ENCODE measurements at regions not wholly inside any gene's neighbourhood (a gene's known extent, or its start where the extent isn't known, plus 50 kb on each side); places are given as distances from the start of the nearest gene placed in this dataset.

DNA sequence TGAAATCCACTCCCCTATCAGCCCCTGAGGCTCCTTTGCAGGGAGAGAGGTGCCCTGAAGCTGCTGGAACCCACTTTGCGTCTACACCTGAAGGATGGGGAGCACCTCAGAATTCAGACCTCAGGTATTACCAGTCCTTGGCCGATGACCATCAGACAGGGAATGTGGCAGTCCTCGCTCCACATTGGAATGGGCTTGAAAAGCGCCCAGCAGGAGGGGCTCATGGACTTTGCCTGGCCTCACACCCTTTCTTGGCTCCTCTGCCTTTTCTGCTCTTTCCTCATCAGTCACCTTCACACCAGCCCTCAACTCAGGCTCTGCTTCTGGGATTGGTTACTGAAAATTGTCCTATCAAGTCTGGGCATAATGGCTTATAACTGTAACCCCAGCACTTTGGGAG, 83.9 kb downstream of the BARX1 start:
- peaks cover 6% of the 10 kb centered on the region for H3K27me3 Mint-ChIP-seq
- no peak overlapping the region for H3K27ac Mint-ChIP-seq
- CTCF ChIA-PET = no interaction called here
- no peak for DNase-seq
- intact Hi-C loops (cut with DNase I, micrococcal nuclease) = no loop called here
- no peak for ATAC-seq
- H3K9me3 Mint-ChIP-seq (ENCODE audit: low read depth) = peaks cover 18% of the 10 kb centered on the region
- no peaks in the 10 kb centered on the region for H3K36me3 Mint-ChIP-seq (ENCODE audit: low read depth)
- H3K4me3 Mint-ChIP-seq = no peak overlapping the region
- H3K4me1 Mint-ChIP-seq = no peaks in the 10 kb centered on the region
- POLR2A ChIA-PET = no interaction called here

DNA sequence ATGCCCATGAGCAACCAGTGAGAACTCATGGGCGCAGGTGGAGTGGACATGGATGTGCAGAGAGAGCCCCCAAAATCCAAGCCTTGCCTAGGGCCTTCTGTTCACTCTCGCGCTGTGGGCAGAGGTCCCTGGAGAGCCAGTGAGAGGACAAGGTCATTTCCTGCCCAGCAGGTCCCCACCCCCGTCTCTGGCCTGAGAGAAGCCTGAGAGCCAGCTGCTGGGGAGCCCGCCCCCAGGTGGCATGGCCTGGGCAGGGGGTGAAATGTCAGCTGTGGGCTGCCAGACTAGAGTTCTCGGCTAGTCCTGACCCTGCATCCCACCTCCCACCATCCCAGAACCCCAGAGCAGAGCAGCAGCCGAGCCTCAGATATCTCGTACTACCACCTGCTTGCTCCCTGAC, 85.3 kb downstream of the BARX1 start:
- peaks cover 6% of the 10 kb centered on the region for H3K27me3 Mint-ChIP-seq
- no peak overlapping the region for H3K4me3 Mint-ChIP-seq
- H3K4me1 Mint-ChIP-seq = no peaks in the 10 kb centered on the region
- intact Hi-C loops (cut with DNase I, micrococcal nuclease) = no loop called here
- H3K36me3 Mint-ChIP-seq (ENCODE audit: low read depth) = no peaks in the 10 kb centered on the region
- ChIA-PET CTCF (no interaction called here), POLR2A (no interaction called here)
- DNase-seq (no peak), ATAC-seq (no peak)
- peaks cover 9% of the 10 kb centered on the region for H3K9me3 Mint-ChIP-seq (ENCODE audit: low read depth)
- H3K27ac Mint-ChIP-seq = no peak overlapping the region

DNA sequence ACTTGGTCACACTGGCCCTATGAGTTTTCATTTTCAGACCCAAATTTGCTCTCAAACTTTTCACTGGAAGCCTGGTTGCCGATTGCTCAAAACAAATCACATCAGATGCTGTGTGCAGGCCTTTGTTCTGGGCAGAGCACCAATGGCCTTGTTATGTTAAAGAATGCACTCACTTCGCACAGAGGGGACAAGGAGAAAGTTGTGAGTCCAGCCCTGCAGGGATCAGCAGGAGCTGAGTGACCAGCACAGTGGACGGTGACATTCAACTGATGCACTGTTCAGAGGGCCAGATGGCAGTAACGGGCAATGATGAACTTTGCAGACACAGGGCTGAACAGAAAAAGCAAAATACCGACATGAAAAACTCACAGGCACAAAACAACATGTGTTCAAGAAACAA, 86.1 kb downstream of the BARX1 start:
- Mint-ChIP-seq H3K4me1 (no peaks in the 10 kb centered on the region), H3K9me3 (ENCODE audit: low read depth) (peaks cover 6% of the 10 kb centered on the region), H3K27ac (no peak overlapping the region), H3K36me3 (ENCODE audit: low read depth) (no peaks in the 10 kb centered on the region), H3K27me3 (peaks cover 6% of the 10 kb centered on the region), H3K4me3 (no peak overlapping the region)
- DNase-seq (no peak), ATAC-seq (no peak)
- intact Hi-C loops (cut with DNase I, micrococcal nuclease) = no loop called here
- ChIA-PET CTCF (no interaction called here), POLR2A (no interaction called here)

DNA sequence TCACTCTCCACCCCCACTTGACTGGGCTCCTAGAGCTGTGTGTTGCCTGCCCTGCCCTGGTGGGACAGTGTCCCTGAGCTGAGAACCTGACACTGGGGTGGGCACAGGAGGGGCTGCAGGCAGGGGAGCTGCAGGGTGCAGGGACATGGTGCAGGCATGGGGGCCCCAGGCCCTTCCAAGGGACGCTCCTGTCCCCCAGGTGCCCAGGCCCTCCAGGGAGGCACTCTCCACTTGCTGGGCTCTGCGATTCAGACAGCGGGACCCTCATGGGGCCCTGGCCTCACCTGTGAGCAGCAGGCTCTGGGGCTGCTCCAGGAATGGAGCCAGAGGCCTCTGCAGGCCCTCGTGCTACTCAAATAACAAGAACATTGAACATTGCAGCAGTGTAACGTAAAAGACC, 89.4 kb downstream of the BARX1 start:
- intact Hi-C loops (cut with DNase I, micrococcal nuclease) = no loop called here
- no peaks in the 10 kb centered on the region for H3K9me3 Mint-ChIP-seq (ENCODE audit: low read depth)
- DNase-seq = no peak

DNA sequence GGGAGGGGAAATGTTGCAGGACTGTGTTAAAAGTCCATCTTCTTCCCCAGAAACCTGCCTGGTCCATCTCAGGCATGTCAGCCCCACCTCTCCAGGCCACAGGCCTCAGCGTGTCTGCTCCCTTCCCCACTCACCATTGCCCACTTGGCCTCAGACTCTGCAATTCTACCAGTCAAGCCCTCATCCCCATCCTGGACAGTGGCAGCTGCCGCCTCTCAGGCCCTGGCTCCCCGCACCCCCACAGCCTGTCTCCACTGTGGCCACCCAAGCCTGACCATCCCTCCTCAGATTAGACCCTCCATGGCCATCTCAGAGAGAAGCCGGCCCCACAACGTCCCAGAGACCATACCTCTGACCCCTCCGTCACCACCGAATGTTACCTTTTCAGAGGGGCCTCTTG, 89.9 kb downstream of the BARX1 start:
- ChIA-PET POLR2A (no interaction called here), CTCF (no interaction called here)
- DNase-seq (no peak), ATAC-seq (no peak)
- H3K36me3 Mint-ChIP-seq (ENCODE audit: low read depth) = no peaks in the 10 kb centered on the region
- no peak overlapping the region for H3K4me3 Mint-ChIP-seq
- no peaks in the 10 kb centered on the region for H3K4me1 Mint-ChIP-seq
- intact Hi-C loops (cut with DNase I, micrococcal nuclease) = no loop called here
- H3K9me3 Mint-ChIP-seq (ENCODE audit: low read depth) = no peaks in the 10 kb centered on the region
- H3K27ac Mint-ChIP-seq = no peak overlapping the region
- H3K27me3 Mint-ChIP-seq = peaks cover 10% of the 10 kb centered on the region

More for the DNA sequence above, 89.4 kb downstream of the BARX1 start:
- Mint-ChIP-seq H3K4me3 (no peak overlapping the region), H3K36me3 (ENCODE audit: low read depth) (no peaks in the 10 kb centered on the region), H3K27me3 (peaks cover 8% of the 10 kb centered on the region), H3K27ac (no peak overlapping the region), H3K4me1 (no peaks in the 10 kb centered on the region)
- no peak for ATAC-seq
- POLR2A ChIA-PET = no interaction called here
- CTCF ChIA-PET = interaction anchor here (1.0 kb wide), 1 partner anchor 8 kb away, joined by 4 read pairs; no protein-coding TSS in a partner anchor

DNA sequence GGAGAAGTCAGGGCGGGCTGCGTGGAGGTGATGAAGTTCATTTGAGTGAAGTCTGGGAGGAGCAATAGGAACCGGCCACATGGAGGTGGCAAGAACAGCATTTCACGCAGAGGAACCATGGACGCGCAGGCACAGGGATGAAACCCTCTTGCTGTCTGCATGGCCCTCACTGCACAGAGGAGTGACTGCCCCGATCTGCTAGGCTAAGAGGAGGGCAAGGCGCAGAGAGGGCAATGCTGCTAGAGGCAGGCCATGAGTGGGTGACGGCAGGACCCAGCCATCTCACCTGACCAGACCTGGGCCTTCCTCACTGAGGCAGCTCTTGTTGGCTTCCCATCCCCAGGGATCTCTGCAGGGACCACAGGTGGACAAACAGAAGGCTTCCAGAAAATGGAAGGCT, 90.3 kb downstream of the BARX1 start:
- H3K27ac Mint-ChIP-seq = no peak overlapping the region
- peaks cover 11% of the 10 kb centered on the region for H3K27me3 Mint-ChIP-seq
- intact Hi-C loops (cut with DNase I, micrococcal nuclease) = no loop called here
- no peak overlapping the region for H3K4me3 Mint-ChIP-seq
- no peaks in the 10 kb centered on the region for H3K36me3 Mint-ChIP-seq (ENCODE audit: low read depth)
- ChIA-PET CTCF (no interaction called here), POLR2A (no interaction called here)
- H3K9me3 Mint-ChIP-seq (ENCODE audit: low read depth) = no peaks in the 10 kb centered on the region
- ATAC-seq = no peak
- no peaks in the 10 kb centered on the region for H3K4me1 Mint-ChIP-seq
- DNase-seq = no peak

DNA sequence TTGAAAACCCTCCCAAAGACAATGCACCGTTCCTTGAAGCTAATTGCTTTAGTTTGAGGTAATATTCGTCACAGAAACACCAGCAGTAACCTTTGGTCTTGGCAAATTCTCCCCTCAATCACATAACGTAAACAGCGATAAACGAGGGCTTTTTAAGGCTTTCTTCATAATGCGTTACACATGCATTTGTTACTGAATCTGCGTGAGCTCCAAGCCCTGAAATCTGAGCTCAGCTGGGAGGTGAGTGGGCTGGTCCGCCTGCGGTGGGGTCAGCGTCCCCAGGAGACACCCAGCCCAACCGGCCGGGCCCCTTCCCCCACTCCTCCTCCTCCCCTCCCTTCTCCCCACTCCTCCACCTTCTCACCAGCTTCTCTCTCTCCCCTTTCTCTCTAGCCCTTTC, 91.1 kb downstream of the BARX1 start:
- Mint-ChIP-seq H3K4me3 (no peak overlapping the region), H3K9me3 (ENCODE audit: low read depth) (no peaks in the 10 kb centered on the region), H3K36me3 (ENCODE audit: low read depth) (no peaks in the 10 kb centered on the region), H3K4me1 (no peaks in the 10 kb centered on the region), H3K27me3 (peaks cover 13% of the 10 kb centered on the region), H3K27ac (no peak overlapping the region)
- ATAC-seq (no peak), DNase-seq (no peak)
- intact Hi-C loops (cut with DNase I, micrococcal nuclease) = no loop called here
- POLR2A ChIA-PET = no interaction called here
- CTCF ChIA-PET = interaction anchor here (1.3 kb wide), 1 partner anchor 99 kb away, joined by 3 read pairs; no protein-coding TSS in a partner anchor

DNA sequence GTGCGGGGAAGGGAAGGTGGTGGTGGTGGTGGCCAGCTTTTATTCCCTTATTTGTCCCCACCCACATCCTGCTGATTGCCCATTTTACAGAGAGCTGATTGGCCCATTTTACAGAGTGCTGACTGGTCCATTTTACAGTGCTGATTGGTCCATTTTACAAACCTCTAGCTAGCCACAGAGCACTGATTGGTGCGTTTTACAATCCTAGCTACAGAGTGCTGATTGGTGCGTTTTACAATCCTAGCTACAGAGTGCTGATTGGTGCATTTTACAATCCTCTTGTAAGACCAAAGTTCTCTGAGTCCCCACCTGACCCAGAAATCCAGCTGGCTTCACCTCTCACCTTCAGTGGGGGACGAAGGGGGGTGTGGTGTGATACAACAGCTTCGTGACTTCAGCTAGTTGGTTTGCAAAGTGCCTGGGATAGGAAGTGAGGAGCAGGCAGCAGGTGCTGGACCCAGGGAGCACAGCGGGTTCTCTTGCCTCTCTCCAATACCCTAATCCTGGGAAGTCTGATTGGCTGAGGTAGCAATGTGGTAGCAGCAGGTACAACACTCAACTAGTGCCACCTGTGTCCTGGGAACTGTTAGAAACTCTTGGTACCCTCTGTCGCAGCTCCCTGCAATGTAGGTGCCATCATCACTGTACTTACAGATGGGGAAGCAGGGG, 92.1 kb downstream of the BARX1 start:
- ATAC-seq (no peak), DNase-seq (no peak)
- Mint-ChIP-seq H3K27me3 (peaks cover 24% of the 10 kb centered on the region), H3K4me1 (no peaks in the 10 kb centered on the region), H3K4me3 (no peak overlapping the region), H3K36me3 (ENCODE audit: low read depth) (no peaks in the 10 kb centered on the region), H3K27ac (no peak overlapping the region), H3K9me3 (ENCODE audit: low read depth) (no peaks in the 10 kb centered on the region)
- intact Hi-C loops (cut with DNase I, micrococcal nuclease) = no loop called here
- ChIA-PET CTCF (interaction anchor here (0.7 to 1.3 kb wide), 2 partner anchors 100 to 375 kb away, joined by 3 read pairs; no protein-coding TSS in a partner anchor), POLR2A (no interaction called here)

DNA sequence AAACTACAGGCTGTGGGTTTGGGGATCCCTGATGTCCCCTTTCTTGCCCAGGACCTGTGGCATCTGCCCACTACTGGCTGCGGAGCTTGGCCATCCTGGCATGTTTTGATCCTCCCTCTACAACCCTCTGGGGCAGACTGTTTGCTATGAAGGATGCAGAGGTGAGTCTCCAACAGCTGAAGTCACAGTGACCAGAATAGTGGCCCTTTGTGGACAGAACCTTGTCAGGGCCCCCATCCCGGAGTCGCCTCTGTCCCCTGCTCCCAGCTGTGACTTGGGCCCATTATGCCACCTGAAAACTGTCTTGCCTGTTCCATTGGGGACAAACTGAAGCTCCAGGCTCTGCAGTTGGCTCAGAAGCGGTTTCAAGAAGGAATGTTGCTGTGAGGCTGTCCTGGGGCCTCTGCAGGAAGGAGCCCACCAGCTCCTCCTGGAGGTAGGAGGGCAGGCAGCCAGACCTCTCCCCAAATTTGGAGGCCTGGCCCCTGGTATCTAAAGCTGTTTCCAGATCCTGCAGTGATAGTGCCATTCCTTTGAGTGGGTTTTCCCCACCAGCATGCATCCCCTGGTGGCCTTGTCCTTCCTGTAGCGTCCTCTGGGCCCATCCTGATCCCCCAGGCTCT, 93.3 kb downstream of the BARX1 start:
- no peak for DNase-seq
- Mint-ChIP-seq H3K9me3 (ENCODE audit: low read depth) (no peaks in the 10 kb centered on the region), H3K4me3 (no peak overlapping the region), H3K36me3 (ENCODE audit: low read depth) (no peaks in the 10 kb centered on the region), H3K4me1 (no peaks in the 10 kb centered on the region), H3K27me3 (peaks cover 33% of the 10 kb centered on the region), H3K27ac (no peak overlapping the region)
- CTCF ChIA-PET = no interaction called here
- intact Hi-C loops (cut with DNase I, micrococcal nuclease) = no loop called here
- no peak for ATAC-seq
- POLR2A ChIA-PET = no interaction called here

DNA sequence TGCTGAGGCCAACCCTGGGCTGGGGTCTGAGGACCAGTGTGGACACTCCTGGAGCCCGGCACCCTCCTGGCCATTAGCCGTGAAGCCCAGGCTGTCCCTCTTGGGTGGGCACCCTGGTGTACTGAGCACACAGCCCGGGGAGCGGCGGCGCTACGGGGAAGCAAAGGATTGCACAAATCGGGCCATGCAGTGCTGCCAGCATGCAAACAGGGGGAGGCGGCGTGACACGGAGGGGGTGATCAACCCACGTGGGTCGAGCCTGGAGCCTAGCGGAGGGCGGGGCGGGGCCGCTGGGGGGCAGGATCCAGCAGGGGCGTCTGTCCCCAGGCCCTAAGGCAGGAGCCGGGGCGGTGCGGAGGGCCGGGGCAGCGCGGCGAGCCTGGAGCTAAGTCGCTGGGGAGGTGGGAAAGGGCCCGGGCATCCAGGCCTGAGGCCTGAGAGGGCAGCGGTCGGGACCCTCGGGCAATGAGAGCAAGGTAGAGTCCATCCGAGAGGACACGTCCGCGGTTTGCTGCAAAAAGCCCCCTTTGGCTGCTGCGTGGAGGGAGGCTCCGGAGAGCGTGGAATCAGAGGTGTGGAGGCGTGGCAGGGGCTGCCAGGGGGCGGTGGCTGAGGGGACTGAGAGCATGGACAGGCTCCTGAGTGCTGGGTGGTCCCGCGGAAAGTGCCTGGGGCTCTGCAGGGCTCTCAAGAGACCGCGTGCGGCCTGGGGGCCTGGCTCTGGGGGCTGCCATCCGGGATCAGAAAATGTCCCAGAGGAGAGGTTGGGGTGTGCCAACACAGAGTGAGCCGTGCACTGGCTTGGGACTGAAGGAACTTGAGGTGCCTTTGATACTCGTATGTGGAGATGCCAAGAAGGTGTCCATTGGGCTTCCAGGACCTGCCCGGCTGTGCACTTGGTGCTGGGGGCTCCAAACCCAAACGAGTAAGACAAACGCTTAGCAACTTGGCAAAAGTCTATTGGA, 94.2 kb downstream of the BARX1 start:
- no peak overlapping the region for H3K27ac Mint-ChIP-seq
- ATAC-seq = no peak
- H3K4me1 Mint-ChIP-seq = no peaks in the 10 kb centered on the region
- no peak for DNase-seq
- H3K36me3 Mint-ChIP-seq (ENCODE audit: low read depth) = no peaks in the 10 kb centered on the region
- H3K27me3 Mint-ChIP-seq = peaks cover 38% of the 10 kb centered on the region
- POLR2A ChIA-PET = no interaction called here
- CTCF ChIA-PET = interaction anchor here (0.5 kb wide), 1 partner anchor 38 kb away, joined by 3 read pairs; no protein-coding TSS in a partner anchor
- intact Hi-C loops (cut with DNase I, micrococcal nuclease) = no loop called here
- no peak overlapping the region for H3K4me3 Mint-ChIP-seq
- H3K9me3 Mint-ChIP-seq (ENCODE audit: low read depth) = no peaks in the 10 kb centered on the region

DNA sequence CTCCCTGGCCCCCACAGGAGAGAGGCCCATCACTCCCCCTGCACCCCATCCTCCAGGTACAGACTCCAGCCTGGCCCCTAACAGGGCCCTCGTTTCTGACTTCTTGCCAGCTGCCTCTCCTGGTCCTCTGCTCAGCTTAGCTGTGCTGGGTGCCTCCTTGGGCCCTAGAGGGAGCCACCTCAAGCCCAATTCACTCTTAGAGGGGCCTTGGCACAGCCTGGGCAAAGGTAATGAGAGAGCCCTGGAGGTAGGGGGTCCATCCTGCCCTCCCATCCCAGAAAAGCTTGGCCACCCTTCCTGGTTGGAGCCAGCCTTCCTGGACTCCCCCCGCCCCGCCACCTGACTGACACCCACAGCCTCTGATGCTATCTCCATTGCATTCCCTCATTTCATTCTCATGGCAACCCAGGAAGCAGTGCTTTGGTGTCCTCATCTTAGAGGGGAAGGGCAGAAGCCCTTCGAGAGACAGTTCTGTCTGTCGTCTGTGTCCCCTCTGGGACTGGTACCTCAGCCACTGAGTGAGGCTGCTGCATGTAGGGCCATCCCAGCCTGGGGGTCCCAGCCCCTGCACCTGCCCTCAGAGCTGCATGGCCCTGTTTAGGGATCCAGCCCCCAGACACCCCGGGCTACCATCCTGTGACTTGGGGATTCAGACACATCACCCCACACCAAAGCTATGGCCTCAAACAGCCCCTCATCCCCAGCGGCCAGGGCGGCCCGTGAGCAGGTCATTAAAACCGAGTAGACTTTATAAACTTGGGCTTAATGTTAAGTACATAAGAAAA, 95.5 kb downstream of the BARX1 start:
- ChIA-PET CTCF (no interaction called here), POLR2A (no interaction called here)
- ATAC-seq = no peak
- no peak for DNase-seq
- Mint-ChIP-seq H3K9me3 (ENCODE audit: low read depth) (no peaks in the 10 kb centered on the region), H3K4me3 (no peak overlapping the region), H3K4me1 (no peaks in the 10 kb centered on the region), H3K27ac (no peak overlapping the region), H3K27me3 (peaks cover 45% of the 10 kb centered on the region), H3K36me3 (ENCODE audit: low read depth) (no peaks in the 10 kb centered on the region)
- intact Hi-C loops (cut with DNase I, micrococcal nuclease) = loop anchor here in 1 of 2 experiments (10.0 kb wide), 1 partner anchor 55 kb away; no protein-coding TSS in a partner anchor
